SK-N-SH (cell line): ENCODE measurements at regions not wholly inside any gene's neighbourhood (a gene's known extent, or its start where the extent isn't known, plus 50 kb on each side); places are given as distances from the start of the nearest gene placed in this dataset.
"Not testable (repeated sequence)": the region's sequence is repeated elsewhere in the genome, so short reads cannot be mapped to it uniquely, and the experiment has no call there.

Source experiments
- ELF1 ChIP-seq: IDR thresholded peaks from 2 replicates; pipeline ENCODE4 v1.4.0; 2012
- FOXM1 ChIP-seq: IDR thresholded peaks from 2 replicates; pipeline ENCODE4 v1.4.0; 2012; ENCODE audit warnings: low read depth, mild to moderate bottlenecking
- NFIC ChIP-seq: IDR thresholded peaks from 2 replicates; pipeline ENCODE4 v1.4.0; 2012; ENCODE audit warnings: borderline replicate concordance
- TAF1 ChIP-seq: IDR thresholded peaks from 2 replicates; pipeline ENCODE4 v1.6.1; 2012; ENCODE audit warnings: low read depth, mild to moderate bottlenecking, low read length, moderate library complexity, borderline replicate concordance
- TF ChIP-seq, protein P1 (sequence below): fragments of 200-600 bp; sonication (generic); IDR thresholded peaks from 2 replicates; pipeline ENCODE4 v1.6.1; 2017; ENCODE audit warnings: antibody characterized with exemption, mild to moderate bottlenecking, moderate library complexity

DNA sequence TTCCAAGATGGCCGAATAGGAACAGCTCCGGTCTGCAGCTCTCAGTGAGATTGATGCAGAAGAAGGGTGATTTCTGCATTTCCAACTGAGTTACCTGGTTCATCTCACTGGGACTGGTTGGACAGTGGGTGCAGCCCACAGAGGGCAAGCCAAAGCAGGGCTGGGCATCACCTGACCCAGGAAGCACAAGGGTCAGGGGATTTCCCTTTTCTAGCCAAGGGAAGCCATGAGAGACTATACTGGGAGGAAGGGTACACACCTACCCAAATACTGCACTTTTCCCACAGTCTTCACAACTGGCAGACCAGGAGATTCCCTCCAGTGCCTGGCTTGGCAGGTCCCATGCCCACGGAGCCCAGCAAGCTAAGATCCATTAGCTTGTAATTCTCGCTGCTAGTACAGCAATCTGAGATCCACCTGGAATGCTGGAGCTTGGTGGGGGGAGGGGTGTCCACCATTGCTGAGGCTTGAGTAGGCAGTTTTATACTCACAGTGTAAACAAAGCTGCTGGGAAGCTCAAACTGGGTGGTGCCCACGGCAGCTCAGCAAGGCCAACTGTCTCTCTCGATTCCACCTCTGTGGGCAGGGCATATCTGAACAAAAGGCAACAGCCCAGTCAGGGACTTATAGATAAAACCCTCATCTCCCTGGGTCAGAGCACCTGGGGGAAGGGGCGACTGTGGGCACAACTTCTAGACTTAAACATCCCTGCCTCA lies 365.8 kb downstream of the SPRY2 start:
- TF ChIP-seq FOXM1, ELF1, TAF1, NFIC: not testable (repeated sequence)
- TF ChIP-seq, protein P1, sequence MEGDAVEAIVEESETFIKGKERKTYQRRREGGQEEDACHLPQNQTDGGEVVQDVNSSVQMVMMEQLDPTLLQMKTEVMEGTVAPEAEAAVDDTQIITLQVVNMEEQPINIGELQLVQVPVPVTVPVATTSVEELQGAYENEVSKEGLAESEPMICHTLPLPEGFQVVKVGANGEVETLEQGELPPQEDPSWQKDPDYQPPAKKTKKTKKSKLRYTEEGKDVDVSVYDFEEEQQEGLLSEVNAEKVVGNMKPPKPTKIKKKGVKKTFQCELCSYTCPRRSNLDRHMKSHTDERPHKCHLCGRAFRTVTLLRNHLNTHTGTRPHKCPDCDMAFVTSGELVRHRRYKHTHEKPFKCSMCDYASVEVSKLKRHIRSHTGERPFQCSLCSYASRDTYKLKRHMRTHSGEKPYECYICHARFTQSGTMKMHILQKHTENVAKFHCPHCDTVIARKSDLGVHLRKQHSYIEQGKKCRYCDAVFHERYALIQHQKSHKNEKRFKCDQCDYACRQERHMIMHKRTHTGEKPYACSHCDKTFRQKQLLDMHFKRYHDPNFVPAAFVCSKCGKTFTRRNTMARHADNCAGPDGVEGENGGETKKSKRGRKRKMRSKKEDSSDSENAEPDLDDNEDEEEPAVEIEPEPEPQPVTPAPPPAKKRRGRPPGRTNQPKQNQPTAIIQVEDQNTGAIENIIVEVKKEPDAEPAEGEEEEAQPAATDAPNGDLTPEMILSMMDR, result not testable (repeated sequence)
